DOHH2 (cell line): ENCODE measurements at regions not wholly inside any gene's neighbourhood (a gene's known extent, or its start where the extent isn't known, plus 50 kb on each side); places are given as distances from the start of the nearest gene placed in this dataset.

ENCODE experiments used
- H3F3A ChIP-seq: fragments of 200-600 bp; sonication (generic), shearing (Covaris generic); 2 replicates; pipeline ENCODE4 v1.6.0; 2016; ENCODE audit warnings: antibody characterized with exemption, mild to moderate bottlenecking; ENCODE audit not compliant: control insufficient read depth, insufficient read depth
- H3K27ac ChIP-seq: fragments of 200-600 bp; sonication (generic); 2 replicates; pipeline ENCODE4 v1.5.1; 2014; ENCODE audit warnings: low read depth, mild to moderate bottlenecking, low read length, moderate library complexity
- H3K27me3 ChIP-seq: fragments of 200-600 bp; sonication (generic); 2 replicates; pipeline ENCODE4 v1.6.1; 2014; ENCODE audit warnings: mild to moderate bottlenecking, low read length, mixed read lengths; ENCODE audit not compliant: control insufficient read depth
- H3K36me3 ChIP-seq: fragments of 200-600 bp; sonication (generic); 2 replicates; pipeline ENCODE4 v1.6.1; 2014; ENCODE audit warnings: mild to moderate bottlenecking, low read length, moderate library complexity, mixed read lengths; ENCODE audit not compliant: control insufficient read depth
- H3K4me1 ChIP-seq: fragments of 200-600 bp; sonication (generic); 2 replicates; pipeline ENCODE4 v1.6.1; 2014; ENCODE audit warnings: mild to moderate bottlenecking, low read length, mixed read lengths; ENCODE audit not compliant: control insufficient read depth
- H3K4me2 ChIP-seq: fragments of 200-600 bp; sonication (generic); 2 replicates; pipeline ENCODE4 v1.6.0; 2014; ENCODE audit warnings: mild to moderate bottlenecking, low read length, moderate library complexity
- H3K4me3 ChIP-seq: fragments of 200-600 bp; sonication (generic); 2 replicates; pipeline ENCODE4 v1.5.1; 2014; ENCODE audit warnings: mild to moderate bottlenecking, low read length, mixed read lengths
- H3K79me2 ChIP-seq: fragments of 200-600 bp; sonication (generic); 2 replicates; pipeline ENCODE4 v1.6.1; 2014; ENCODE audit warnings: mild to moderate bottlenecking, low read length, mixed read lengths; ENCODE audit not compliant: control insufficient read depth
- H3K9me2 ChIP-seq: fragments of 200-600 bp; sonication (generic); replicated peaks from 2 replicates; pipeline ENCODE4 v1.6.1; 2014; ENCODE audit warnings: mild to moderate bottlenecking, low read length, mixed read lengths; ENCODE audit not compliant: control insufficient read depth
- H3K9me3 ChIP-seq: fragments of 200-600 bp; sonication (generic); 2 replicates; pipeline ENCODE4 v1.6.1; 2014; ENCODE audit warnings: antibody characterized with exemption, low read length, mixed read lengths; ENCODE audit not compliant: control insufficient read depth, insufficient read depth
- H4K20me1 ChIP-seq: fragments of 200-600 bp; sonication (generic); 2 replicates; pipeline ENCODE4 v1.6.0; 2014; ENCODE audit warnings: low read depth, mild to moderate bottlenecking, antibody characterized with exemption, low read length, moderate library complexity; ENCODE audit not compliant: control insufficient read depth, insufficient read depth
- CTCF ChIP-seq: fragments of 200-600 bp; sonication (generic); IDR thresholded peaks from one replicate; pipeline ENCODE4 v1.5.1; 2014; ENCODE audit warnings: antibody characterized with exemption, mild to moderate bottlenecking, low read depth, low read length; ENCODE audit not compliant: poor library complexity, severe bottlenecking
- EZH2phosphoT487 ChIP-seq: fragments of 200-600 bp; sonication (generic); IDR thresholded peaks from 2 replicates; pipeline ENCODE4 v1.6.1; 2017; ENCODE audit warnings: borderline replicate concordance, mild to moderate bottlenecking, antibody characterized with exemption, low read length, moderate library complexity, mixed read lengths

DNA sequence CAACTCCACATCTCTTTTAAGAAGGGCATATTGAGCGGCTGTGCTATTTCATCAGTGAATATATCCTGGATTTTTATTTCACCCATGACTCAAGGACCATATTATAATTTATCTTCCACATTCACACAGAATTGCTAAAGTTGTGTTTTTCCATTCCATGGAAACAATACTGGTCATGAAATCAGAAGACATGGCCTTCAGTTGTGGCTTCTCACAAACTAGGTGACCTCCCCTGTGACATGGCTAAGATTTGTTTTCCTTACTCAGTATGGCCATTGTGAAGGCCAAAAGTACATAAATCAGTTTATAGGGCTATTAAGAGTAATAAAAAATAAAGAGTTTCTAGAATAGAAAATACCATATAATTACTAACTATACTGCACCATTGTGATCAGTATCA lies 415.6 kb downstream of the OXSM start:
- H3K9me2 ChIP-seq, result no peaks in the 10 kb centered on the region
- H4K20me1 ChIP-seq, result no peaks in the 10 kb centered on the region
- no peak overlapping the region for H3K4me3 ChIP-seq
- H3K27ac ChIP-seq, result no peak overlapping the region
- H3K27me3 ChIP-seq, result no peaks in the 10 kb centered on the region
- no peaks in the 10 kb centered on the region for H3K9me3 ChIP-seq
- H3K36me3 ChIP-seq, result no peaks in the 10 kb centered on the region
- H3K4me2 ChIP-seq, result no peak overlapping the region
- no peak for TF ChIP-seq EZH2phosphoT487
- TF ChIP-seq CTCF, result no peak
- H3F3A ChIP-seq, result no peaks in the 10 kb centered on the region
- no peaks in the 10 kb centered on the region for H3K4me1 ChIP-seq
- no peaks in the 10 kb centered on the region for H3K79me2 ChIP-seq

DNA sequence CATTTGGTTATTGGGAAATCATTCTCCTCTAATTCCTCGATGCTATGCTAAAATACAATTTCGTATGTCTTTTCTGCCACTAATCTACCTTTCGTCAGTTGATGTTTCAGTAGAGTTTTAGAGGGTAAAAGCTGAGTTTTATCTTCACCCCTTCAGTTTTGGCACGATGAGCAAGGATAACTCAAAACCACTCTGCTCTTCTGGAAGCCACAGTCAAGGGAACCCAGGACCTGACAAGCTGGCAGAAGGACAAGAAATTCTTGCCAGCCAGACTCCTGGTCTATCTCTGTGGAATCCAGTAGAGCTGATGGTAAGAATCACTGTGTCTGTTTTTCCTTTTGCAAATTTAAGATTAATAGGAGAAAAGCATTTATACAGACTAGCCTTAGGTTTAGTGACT lies 414.4 kb upstream of the LRRC3B start:
- TF ChIP-seq EZH2phosphoT487, result no peak
- no peak for TF ChIP-seq CTCF
- no peaks in the 10 kb centered on the region for H3K9me3 ChIP-seq
- no peaks in the 10 kb centered on the region for H3K36me3 ChIP-seq
- no peaks in the 10 kb centered on the region for H3K4me1 ChIP-seq
- no peaks in the 10 kb centered on the region for H3K27me3 ChIP-seq
- no peaks in the 10 kb centered on the region for H3K79me2 ChIP-seq
- H3K27ac ChIP-seq, result no peak overlapping the region
- H3K4me3 ChIP-seq, result no peak overlapping the region
- H3F3A ChIP-seq, result no peaks in the 10 kb centered on the region
- no peaks in the 10 kb centered on the region for H3K9me2 ChIP-seq
- no peaks in the 10 kb centered on the region for H4K20me1 ChIP-seq
- H3K4me2 ChIP-seq, result no peak overlapping the region

DNA sequence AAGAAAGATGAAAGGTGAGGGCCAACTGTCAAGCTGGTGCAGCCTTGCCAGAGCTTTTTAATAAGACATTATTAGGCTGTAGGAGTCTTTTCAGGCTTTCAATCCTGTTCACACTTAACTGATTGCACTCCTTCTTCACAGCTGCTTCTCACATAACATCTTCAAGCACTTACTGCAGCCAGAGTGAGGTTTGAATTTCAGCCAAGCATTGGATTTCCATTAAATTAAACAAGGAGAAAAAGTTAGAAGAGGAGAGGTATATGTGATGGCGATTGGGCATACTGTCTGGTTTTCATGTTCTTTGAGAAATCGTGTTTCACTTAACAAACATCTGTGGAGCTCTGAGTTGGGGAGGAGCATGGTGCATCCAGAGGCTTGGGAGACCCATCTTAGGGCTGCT lies 392.8 kb upstream of the LRRC3B start:
- H3K79me2 ChIP-seq, result no peaks in the 10 kb centered on the region
- no peaks in the 10 kb centered on the region for H4K20me1 ChIP-seq
- no peaks in the 10 kb centered on the region for H3K36me3 ChIP-seq
- H3K27ac ChIP-seq, result no peak overlapping the region
- H3K27me3 ChIP-seq, result no peaks in the 10 kb centered on the region
- H3F3A ChIP-seq, result no peaks in the 10 kb centered on the region
- TF ChIP-seq EZH2phosphoT487 (no peak), CTCF (no peak)
- H3K4me2 ChIP-seq, result no peak overlapping the region
- H3K4me3 ChIP-seq, result no peak overlapping the region
- no peaks in the 10 kb centered on the region for H3K4me1 ChIP-seq
- H3K9me2 ChIP-seq, result no peaks in the 10 kb centered on the region
- H3K9me3 ChIP-seq, result no peaks in the 10 kb centered on the region

GRCh38 chr3:26233374-26233773 lies 389.2 kb upstream of the LRRC3B start:
- H3K4me3 ChIP-seq, result no peak overlapping the region
- H3K27ac ChIP-seq, result no peak overlapping the region
- H4K20me1 ChIP-seq, result no peaks in the 10 kb centered on the region
- H3K4me2 ChIP-seq, result no peak overlapping the region
- H3F3A ChIP-seq, result no peaks in the 10 kb centered on the region
- no peaks in the 10 kb centered on the region for H3K36me3 ChIP-seq
- no peaks in the 10 kb centered on the region for H3K9me3 ChIP-seq
- H3K4me1 ChIP-seq, result no peaks in the 10 kb centered on the region
- H3K9me2 ChIP-seq, result no peaks in the 10 kb centered on the region
- no peaks in the 10 kb centered on the region for H3K79me2 ChIP-seq
- TF ChIP-seq EZH2phosphoT487, result no peak
- no peak for TF ChIP-seq CTCF
- no peaks in the 10 kb centered on the region for H3K27me3 ChIP-seq
